ENCODE measurements at regions not wholly inside any gene's neighbourhood (a gene's known extent, or its start where the extent isn't known, plus 50 kb on each side); places are given as distances from the start of the nearest gene placed in this dataset.
"Not testable (repeated sequence)": the region's sequence is repeated elsewhere in the genome, so short reads cannot be mapped to it uniquely, and the experiment has no call there.

DNA sequence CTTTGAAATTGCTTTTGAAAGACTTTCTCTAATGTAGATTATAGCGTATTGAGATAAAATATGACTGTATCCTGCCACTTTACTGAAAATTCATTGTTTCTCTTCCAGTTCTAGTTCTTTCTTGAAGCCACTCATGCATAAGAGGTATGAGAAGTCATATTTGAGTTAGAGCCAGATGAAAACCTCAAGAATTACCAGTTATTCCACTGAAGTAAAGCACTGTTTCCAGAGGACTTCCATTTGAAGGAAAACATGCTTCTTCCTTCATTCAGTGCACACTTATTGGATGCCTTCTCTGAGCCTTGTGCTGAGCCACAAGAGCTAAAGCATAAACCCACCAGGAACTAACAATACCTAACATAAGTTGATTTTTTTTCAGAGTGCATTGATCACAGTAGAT lies 513.4 kb downstream of the ZNF385D start:
- no peak for DNase-seq

DNA sequence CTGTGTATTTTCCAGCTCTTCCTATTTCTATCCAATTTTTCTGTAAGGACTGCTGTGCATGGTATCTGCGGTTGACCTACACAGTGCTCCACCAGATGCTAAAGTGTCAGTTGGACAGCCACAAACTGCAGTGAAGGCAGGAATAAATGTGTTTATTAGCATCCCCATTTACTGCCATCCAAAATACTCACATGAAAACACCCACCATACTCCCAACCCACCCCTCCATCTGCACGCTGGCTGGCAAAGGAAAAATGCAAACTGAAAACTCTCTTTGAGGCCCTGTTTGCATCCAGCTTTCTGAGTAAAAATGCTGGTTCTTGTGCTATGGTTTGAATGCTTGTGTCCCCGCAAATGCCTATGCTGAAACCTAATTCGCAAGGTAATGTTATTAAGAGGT lies 515.5 kb downstream of the ZNF385D start:
- DNase-seq = no peak

DNA sequence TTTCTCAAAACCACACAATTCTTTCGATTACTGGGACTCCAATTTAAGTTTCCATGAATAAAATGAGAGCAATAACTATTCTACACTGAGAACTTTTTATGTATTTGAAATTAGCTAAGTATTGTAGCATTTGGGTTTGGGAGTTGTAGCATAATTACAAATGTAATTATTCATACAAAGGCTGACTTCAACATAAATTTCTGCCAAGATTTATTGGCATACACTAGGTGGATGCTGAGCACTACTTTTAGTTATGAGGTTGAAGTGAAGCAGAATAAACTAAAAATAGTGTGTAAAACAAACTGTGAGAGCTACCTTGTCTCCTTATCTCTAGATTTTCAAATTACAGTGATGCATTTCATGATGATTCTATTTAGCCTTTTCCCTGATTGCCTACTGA lies 516.1 kb downstream of the ZNF385D start:
- no peak for DNase-seq

DNA sequence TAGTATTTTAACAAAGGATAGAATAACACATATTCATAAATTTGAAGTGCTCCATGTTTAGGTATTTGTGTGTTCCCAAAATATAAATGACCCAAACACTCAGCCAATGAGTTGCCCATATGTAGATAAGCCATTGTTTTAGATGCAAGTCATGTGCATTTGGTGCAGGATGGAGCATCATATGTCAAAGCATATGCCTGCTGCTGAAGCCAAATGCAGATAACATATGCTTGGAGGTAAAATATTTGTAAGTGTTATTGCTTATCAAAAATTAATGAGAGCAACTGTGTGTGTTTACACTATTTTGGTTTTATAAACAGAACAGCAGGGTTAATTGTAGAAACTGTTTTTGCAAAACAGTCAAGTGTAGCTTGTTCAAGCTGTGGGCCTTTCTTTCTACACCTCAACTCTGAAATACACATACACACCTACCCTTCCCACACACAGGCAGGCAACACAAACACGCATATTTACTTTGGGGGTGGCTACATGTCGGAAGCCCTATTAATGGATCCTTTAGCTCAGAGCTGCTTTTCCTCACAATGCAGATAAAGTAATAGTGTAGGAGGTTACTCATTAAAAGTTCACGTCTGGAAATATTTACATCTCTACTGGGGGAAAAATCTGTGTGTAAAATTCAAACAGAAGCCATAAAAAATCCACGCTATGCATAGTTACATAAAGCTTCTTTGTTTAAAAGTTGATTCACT lies 521.4 kb downstream of the ZNF385D start:
- no peak for DNase-seq

DNA sequence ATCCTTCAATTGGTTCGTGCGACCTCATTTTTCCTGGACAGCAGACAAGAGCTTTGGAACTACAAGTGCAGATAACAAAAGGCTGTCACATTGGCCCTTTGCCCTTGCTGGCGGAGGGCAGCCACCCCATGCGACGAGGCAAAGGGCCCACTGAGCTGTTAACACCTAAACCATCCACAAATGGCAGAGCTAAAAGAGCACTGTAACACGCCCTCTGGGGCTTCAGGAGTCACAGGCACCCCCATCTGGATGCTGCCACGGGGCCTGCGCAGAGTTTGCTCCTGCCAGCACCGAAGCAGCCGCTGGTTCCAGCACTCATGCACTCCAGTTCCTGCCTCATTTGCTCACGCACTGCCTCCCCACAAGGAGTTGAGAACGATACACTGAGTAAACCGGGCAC lies 524.9 kb downstream of the ZNF385D start:
- DNase-seq = no peak

DNA sequence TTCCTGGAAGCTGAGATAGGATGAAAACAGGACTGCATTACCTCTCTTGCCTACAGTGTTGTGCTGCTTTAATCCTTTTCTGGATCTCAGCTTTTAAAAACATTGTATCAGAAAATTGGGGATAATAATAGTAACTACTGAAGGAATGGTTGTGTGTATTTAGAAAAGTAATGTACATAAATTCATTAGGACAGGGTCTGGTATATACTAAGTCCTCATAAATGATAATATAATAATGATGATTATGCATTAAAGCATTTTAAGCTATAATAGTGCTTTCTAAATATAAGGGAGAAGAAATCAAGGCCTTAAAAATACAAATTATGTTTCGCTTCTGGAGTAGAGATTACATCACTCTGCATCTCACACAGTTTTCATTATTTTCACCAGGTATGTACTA lies 530.1 kb downstream of the ZNF385D start:
- no peak for DNase-seq

DNA sequence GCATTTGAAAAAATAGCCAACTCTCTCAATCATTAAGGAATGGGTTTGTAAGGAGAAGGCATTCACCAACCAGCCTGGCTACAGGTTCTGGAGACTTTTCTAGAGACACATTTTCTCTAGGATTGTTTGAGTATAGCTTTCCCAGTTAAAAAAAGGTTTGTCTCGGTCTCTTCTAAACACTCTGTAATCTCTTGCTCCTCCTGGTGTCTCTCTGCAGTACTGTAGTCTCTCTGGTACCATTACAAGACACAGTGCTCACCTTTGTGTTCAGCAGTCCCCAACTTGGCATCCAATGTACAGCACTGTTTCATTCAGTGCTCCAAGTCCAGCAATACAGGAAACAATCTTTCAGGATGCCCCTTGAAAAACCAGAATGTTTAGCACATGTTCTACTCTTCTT lies 534.4 kb downstream of the ZNF385D start:
- no peak for DNase-seq

DNA sequence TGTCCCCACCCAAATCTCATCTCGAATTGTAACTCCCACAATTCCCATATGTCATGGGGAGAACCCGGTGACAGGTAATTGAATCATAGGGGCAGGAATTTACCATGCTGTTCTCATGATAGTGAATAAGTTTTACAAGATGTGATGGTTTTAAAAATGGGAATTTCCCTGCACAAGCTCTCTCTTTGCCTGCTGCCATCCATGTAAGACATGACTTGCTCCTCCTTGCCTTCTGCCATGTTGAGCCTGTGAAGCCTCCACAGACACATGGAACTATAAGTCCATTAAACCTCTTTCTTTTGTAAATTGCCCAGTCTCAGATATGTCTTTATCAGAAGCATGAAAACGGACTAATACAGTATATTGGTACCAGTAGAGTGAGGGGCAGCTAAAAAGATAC lies 546.9 kb downstream of the ZNF385D start:
- not testable (repeated sequence) for DNase-seq

DNA sequence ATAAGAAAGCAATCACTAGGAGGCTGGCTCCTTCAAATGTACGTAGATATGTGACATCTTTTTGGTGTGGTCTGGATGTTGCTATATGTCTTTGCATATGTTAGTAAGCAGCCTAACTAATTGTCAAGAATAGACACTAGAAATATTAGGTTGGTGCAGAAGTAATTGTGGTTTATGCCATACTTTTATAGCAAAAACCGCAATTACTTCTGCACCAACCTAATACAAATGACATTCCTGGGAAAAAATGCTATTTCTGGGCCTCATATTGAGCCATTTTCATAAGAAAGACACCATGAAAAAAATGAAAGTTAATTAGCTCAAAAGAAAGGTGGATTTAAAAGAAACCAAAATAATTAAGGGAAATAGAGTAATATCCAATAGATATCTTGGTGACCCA lies 555.8 kb downstream of the ZNF385D start:
- no peak for DNase-seq

DNA sequence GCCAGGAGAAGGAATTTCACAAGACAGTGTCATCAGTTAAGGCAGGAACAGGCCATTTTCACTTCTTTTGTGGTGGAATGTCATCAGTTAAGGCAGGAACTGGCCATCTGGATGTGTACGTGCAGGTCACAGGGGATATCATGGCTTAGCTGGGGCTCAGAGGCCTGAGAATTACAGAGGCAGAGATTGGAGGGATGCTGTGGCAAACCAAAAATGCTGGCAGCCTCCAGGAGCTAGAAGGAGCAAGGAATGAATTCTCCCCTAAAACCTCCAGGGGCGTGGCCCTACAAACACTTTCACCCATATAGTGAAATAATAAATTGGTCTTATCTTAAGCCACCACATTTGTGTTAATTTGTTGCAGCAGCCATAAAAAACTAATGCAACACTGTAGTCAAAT lies 557.0 kb downstream of the ZNF385D start:
- not testable (repeated sequence) for DNase-seq

DNA sequence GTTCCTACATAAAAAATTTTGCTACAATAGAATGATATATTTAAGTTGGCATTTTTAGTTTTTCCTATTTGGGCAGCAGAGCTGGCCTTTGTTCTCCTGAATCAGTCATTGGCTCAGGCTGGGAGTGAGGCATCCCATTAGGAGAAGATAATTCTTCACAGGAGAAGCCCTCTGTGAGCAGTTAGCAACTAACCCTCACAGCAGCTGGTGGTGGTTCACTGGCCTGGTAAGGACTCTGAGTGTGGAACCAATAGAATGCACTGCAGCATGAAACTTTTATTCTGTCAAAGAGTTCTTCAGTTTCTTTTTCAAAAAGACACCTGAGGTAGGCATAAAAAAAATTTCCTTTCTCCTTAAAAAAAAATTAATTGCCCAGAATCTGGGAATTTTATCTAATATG lies 562.6 kb downstream of the ZNF385D start:
- DNase-seq = no peak

DNA sequence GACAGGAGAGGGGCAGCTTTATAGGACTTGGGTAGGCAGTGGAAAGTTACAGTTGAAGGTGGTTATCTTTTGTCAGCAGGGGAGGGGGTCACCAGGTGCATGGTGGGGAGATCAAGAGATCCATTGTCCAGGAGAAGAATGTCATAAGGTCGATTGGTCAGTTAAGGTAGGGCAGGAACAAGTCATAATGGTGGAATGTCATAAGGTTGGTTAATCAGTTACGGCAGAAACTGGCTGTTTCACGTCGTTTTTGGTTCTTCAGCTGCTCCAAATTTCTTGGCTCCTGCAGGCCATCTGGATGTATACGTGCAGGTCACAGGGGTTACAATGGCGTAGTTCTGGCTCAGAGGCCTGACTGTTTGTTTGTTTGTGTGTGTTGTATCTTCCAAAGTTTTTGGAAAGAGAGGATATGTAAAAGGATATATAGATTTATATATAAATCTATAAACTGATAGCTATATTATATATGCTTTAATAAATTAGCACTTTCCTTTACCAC lies 565.1 kb downstream of the ZNF385D start:
- DNase-seq = no peak

DNA sequence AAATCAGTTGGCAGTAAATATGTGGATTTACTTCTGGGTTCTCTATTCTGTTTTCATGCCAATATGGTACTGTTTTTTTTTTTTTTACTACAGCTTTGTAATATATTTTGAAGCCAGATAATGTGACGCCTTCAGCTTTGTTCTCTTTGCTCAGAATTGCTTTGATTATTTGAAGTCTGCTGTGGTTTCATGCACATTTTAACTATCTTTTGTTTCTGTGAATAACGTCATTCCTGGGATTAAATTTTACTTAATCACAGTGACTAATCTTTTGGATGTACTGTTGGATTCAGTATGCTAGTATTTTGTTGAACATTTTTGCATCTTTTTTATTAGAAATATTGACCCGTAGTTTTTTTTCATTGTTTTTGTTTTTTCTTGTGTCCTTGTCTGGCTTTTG lies 576.5 kb downstream of the ZNF385D start:
- no peak for DNase-seq

DNA sequence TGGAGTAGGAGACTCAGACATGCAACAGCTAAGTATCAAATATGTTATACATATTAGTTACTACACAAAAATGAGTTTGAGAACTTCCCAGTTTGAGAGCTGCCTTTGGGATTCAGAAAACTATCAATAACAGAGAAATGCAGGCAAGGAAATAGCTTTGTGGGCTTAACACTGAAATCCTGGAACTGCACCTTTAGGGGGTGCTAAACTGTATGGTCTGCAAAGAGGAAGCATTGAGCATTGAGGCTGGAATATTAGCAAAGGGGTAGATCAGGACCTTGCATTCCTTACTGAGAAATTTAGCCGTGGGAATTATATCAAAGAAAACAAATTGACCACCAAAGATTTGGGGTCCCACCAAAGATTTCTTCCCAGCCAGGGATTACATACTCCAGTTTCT lies 580.0 kb downstream of the ZNF385D start:
- no peak for DNase-seq

DNA sequence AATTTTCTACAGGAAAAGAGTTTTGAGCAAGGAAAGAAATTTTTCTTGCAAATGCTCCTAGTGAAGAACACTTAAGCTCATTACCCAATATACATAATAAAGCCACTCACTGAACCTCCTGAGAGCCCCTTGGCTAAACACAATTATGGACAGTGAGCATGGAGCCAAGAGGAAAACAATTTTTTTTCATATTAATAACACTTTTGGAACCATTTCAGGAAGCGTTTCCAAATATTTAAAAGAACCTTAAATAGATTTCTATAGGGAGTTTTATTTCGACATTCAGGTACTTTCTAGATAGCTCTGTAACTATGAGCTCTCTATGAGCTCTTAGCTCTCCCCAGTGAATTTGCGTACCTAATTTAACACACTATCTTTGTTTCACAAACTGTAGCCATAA lies 581.1 kb downstream of the ZNF385D start:
- no peak for DNase-seq

DNA sequence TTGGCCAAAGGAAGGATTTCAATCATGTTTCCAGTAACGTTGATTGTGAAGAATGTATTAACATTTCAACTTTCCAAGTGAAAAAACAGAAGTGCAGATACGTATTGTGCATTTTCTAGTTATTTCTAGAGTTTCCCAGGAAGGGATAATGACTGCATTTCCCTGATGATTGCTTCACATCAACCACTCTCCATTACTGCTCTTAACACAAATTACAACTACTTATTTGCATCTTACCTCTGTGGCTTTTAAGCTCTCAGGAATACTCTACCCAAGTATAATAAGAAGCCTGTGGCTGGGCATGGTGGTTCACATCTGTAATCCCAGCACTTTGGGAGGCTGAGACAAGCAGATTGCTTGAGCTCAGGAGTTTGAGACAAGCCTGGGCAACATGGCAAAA lies 582.5 kb downstream of the ZNF385D start:
- DNase-seq = no peak

DNA sequence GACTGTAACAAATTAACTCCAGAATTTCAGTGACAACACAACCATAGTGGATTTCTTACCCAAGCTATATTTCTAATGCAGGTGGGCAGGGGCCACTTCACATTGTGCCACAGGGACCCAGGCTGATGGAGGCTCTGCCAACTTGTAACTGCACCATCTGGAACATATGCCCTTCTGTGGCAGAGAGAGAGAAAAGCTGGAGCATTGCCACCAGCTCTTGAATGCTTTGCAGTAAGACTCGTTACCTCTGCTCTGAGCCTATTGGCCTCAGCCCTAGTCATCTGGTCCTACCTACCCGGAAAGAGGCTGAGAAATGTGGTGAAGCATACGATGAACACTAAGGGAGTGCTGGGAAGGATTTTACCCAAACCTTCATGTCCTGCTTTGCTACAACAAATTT lies 587.1 kb downstream of the ZNF385D start:
- DNase-seq = no peak

DNA sequence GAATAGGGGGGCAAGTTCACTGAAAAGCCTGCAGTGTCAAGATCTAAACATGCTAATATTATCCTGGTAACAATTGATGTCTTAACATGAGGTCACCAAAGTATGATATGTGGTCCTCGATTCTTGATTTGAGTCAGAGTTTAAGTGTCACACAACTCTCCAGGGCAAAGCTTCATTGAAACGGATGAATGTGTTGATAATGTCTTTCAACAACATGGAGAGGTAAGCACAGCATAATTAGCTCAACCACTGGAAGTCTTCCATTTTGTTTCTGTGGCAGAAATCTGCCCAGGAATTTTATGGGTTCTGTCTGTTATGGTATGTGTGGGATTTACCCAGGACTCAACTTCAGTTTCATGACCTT lies 591.5 kb downstream of the ZNF385D start:
- no peak for DNase-seq

DNA sequence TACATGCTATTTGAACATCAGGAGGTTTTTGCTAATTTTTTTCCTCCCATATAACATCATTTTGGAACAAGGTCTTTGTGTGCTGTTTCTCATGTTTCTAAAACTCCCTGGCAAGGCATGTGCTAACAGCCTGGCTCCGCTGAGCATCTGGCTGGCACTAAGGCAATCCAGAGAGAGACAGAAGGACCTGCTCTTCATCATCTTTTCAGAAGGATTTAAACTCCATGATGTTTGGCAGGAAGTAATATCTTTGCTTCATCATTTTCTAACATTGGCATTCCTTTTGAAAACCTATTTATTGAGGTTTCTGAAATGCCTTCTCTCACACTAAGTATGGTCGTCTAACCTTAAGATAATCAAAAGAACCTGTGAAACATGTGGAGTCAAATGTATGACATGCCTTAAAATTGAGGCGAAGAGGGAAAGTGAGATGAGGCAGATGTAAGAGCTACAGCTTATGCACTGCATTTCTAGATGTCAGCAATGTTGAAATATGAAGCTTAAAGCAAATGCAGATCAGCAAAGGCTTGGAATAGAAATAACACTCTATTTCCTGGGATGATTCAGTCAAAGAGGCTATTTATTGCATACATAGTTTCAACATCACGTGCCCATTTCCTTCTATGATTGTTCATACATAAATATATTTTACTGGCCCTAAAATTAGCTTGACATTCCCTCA lies 592.0 kb downstream of the ZNF385D start:
- DNase-seq = no peak

DNA sequence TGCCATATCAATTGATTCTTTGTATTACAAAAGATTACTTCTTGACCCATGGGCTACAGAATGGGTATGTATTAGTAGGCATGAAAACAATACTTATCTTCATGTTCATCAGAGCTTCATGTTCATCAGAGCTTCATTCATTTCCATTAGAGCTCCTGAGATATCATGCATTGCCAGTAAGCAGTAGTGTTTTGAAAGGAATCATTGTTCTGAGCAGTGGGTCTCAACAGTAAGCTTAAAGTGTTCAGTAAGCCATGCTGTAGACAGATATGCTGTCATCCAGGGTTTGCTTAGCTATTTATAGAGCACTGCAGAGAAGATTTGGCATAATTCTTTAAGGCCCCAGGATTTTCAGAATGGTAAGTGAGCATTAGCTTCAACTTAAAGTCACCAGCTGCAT lies 596.1 kb downstream of the ZNF385D start:
- no peak for DNase-seq

DNA sequence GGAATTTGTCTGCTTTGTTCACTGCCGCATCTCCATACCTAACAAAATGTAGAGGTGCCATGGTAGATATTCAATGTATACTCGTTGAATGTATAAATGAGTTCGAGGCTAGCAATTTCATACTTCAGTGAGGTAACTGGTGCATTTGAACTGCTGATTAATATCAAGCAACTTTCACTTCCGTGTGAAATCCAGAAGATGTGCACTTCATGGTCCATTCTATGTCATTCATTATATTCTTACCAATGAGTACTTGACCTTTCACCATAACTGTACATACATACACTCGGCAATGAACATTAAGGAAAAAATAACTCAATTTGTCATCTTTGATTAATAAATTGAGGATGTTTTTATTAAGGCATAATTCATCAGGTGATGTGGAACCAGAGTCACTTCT lies 598.5 kb downstream of the ZNF385D start:
- no peak for DNase-seq

DNA sequence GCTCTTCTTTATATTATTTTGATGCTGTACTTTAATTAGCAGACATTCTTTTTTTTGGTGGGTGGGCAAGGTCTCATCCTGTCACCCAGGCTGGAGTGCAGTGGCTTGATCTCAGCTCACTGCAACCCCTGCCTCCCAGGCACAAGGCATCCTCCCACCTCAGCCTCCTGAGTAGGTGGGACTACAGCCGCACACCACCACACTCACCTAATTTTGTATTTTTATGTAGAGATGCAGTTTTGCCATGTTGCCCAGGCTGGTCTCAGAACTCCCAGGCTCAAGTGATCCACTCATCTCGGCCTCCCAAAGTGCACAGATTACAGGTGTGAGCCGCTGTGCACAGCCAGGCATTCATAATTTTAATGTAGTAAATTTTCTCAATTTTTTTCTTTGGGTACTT lies 608.1 kb downstream of the ZNF385D start:
- DNase-seq = no peak

DNA sequence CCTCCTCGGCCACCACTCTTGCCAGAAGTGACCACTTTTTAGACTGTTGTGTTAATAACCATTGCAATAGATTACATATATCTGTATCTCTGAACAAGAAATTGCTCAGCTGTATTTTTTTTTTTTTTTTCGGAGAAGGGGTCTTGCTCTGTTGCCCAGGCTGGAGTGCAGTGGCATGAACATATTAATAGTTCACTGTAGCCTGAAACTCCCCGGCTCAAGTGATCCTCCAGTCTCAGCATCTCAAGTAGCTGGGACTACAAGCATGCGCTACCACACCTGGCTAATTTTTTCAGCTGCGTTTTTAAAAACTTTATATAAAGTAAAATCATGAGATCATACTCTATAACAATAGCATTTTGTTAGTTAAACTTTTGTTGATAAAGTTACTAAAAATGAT lies 609.0 kb downstream of the ZNF385D start:
- DNase-seq = no peak

DNA sequence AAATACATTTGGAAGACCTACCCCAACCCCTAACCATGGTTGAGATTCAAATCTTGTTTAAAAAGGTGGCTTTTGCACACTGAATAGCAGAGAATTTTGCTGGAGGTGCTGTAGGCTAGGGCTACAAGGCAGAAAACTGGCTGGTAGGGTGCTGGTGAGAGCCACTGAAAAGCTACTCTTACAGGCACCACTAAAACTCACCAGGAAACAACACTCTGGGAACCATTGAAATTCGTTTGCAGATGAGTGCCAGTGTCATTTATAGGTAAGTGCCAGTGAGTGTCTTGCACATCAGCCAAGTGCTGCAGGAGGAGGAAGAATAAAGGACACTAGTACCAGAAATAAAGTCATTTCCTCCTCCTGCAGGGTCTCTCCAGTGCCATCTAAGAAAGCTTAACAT lies 610.2 kb downstream of the ZNF385D start:
- no peak for DNase-seq

DNA sequence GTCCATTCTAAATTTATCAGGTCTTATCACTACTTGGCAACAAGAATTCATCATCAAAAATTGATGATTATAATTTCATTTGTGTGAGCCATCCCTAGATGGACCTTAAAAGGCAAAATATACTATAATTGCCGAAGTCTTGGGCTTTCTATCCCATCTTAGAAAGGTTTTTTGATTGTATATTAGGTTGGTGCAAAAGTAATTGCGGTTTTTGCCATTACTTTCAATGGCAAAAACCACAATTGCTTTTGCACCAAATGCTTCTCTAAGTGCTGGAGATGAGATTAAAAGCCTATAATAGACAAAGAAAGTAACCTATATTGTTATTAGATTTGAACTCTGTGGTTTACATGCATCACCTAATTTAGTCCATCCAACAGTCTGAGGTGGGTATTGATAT lies 612.9 kb downstream of the ZNF385D start:
- no peak for DNase-seq

Measured in GDM1 (cell line).